Right lobe of liver (tissue), 4 donors: ENCODE measurements at regions not wholly inside any gene's neighbourhood (a gene's known extent, or its start where the extent isn't known, plus 50 kb on each side); places are given as distances from the start of the nearest gene placed in this dataset.

Source experiments
- POLR2A ChIP-seq: fragments of 450-650 bp; IDR thresholded peaks from one replicate; pipeline ENCODE4 v1.6.1; 2017; ENCODE audit warnings: antibody characterized with exemption, mild to moderate bottlenecking
- TF ChIP-seq, protein P1 (sequence below), 4 donors: fragments of 200-600 bp in 3 of 4; fragments of 450-650 bp in 1 of 4; IDR thresholded peaks; one replicate each; pipeline versions ENCODE4 v1.5.1 to v1.8.0; 2016 to 2022; ENCODE audit warnings: antibody characterized with exemption in 4 of 4, mild to moderate bottlenecking in 2 of 4
- donor health status: DM: no; HTN: no; CAD: no.
- donor health status: DM: no; HTN: no; CAD: no.
- donor health status: DM: no; HTN: yes; CAD: no.

DNA sequence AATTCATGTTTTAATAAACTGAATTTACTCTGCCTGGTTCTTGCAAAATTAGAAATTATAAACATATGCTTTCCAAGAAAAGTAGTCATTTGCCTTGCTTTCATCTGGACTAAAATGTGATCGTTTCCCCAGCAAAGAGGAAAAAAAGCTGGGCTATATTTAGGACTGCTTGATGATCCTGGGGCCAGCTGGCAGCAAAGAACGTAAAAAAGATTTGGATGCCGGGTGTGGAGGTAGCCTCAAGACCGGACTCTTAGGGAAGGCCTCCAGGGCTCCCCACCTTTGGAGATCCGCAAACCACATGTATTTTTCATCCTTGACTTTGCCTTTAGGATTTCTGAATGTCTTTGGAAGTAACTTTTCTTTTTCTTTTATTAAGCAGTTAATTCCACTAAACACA, 156.1 kb upstream of the SEMA6A start:
- TF ChIP-seq, protein P1, sequence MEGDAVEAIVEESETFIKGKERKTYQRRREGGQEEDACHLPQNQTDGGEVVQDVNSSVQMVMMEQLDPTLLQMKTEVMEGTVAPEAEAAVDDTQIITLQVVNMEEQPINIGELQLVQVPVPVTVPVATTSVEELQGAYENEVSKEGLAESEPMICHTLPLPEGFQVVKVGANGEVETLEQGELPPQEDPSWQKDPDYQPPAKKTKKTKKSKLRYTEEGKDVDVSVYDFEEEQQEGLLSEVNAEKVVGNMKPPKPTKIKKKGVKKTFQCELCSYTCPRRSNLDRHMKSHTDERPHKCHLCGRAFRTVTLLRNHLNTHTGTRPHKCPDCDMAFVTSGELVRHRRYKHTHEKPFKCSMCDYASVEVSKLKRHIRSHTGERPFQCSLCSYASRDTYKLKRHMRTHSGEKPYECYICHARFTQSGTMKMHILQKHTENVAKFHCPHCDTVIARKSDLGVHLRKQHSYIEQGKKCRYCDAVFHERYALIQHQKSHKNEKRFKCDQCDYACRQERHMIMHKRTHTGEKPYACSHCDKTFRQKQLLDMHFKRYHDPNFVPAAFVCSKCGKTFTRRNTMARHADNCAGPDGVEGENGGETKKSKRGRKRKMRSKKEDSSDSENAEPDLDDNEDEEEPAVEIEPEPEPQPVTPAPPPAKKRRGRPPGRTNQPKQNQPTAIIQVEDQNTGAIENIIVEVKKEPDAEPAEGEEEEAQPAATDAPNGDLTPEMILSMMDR (IDR thresholded peaks at IDR 0.05) = no peak
- TF ChIP-seq POLR2A = no peak
